ENCODE measurements at regions not wholly inside any gene's neighbourhood (a gene's known extent, or its start where the extent isn't known, plus 50 kb on each side); places are given as distances from the start of the nearest gene placed in this dataset.

DNA sequence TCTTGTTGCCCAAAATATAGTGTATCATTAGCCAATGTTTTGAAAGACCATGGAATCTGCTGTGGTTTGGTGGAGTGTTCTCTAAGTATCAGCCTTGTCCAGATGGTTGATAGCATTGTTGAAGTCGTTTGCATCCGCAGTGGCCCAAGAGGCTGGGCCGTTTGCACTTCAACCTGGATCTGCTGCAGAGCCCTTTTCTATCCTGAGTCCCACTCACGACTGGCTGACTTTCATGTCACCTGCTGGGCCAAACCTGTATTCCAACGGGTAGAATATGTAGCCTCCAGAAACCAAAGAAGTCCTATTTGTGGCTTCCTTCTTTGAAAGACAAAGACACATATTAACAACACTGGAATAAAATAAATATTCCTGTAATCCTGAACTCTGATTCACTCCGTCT, 1154.1 kb downstream of the RPIA start:
- Histone ChIP-seq H3K4me2 (ENCODE audit: low read depth, low read length) (no peak overlapping the region), H2AFZ (replicated peaks; ENCODE audit: low read length, poor library complexity) (no peak overlapping the region), H3K4me3 (ENCODE audit: insufficient read depth, low read depth, low read length) (no peak overlapping the region), H3K56ac (ENCODE audit: extremely low read depth, insufficient read depth, low read length) (no peak overlapping the region), H3K9ac (ENCODE audit: low read depth, low read length) (no peak overlapping the region), H4K20me1 (ENCODE audit: insufficient read depth, low read length) (no peaks in the 10 kb centered on the region), H3K23ac (ENCODE audit: low read depth, low read length) (no peak overlapping the region), H3K27me3 (ENCODE audit: control insufficient read depth, insufficient read depth, low read length) (no peaks in the 10 kb centered on the region), H3K4ac (ENCODE audit: low read depth, low read length) (no peak overlapping the region), H3K4me1 (ENCODE audit: control insufficient read depth, insufficient read depth, low read length) (no peaks in the 10 kb centered on the region), H3K18ac (ENCODE audit: low read depth, low read length) (no peak overlapping the region), H3K9me3 (ENCODE audit: control insufficient read depth, insufficient read depth, low read length) (peaks cover 37% of the 10 kb centered on the region), H2AK9ac (replicated peaks; ENCODE audit: low read depth, low read length, poor library complexity) (no peak overlapping the region), H2AK5ac (ENCODE audit: low read depth, low read length) (no peak overlapping the region), H2BK120ac (ENCODE audit: low read depth, low read length) (no peak overlapping the region), H3K14ac (replicated peaks; ENCODE audit: low read depth, low read length) (no peak overlapping the region), H4K8ac (ENCODE audit: low read depth in 2 of 2, low read length in 2 of 2) (no peak overlapping the region), H2BK20ac (ENCODE audit: low read depth, low read length) (no peak overlapping the region), H2BK5ac (ENCODE audit: low read depth, low read length, poor library complexity, severe bottlenecking) (no peak overlapping the region), H4K5ac (ENCODE audit: low read depth, low read length) (no peak overlapping the region), H4K91ac (ENCODE audit: insufficient read depth, low read depth, low read length) (no peak overlapping the region), H3K79me1 (ENCODE audit: low read depth in 1 of 2, low read length in 2 of 2) (no peaks in the 10 kb centered on the region), H3K36me3 (ENCODE audit: control insufficient read depth, insufficient read depth, low read length) (no peaks in the 10 kb centered on the region), H3K9me1 (ENCODE audit: insufficient read depth, low read length) (no peaks in the 10 kb centered on the region), H3K27ac (ENCODE audit: insufficient read depth, low read length) (no peak overlapping the region), H2BK15ac (ENCODE audit: low read depth, low read length) (no peak overlapping the region)
- intact Hi-C loops (cut with micrococcal nuclease) (no loop called here), dilution Hi-C loops (cut with HindIII; ENCODE audit: low sequenced_read_pairs, unreplicated experiment) (no loop called here), in situ Hi-C loops (cut with MboI; ENCODE audit: low sequenced_read_pairs) (no loop called here)
- WGBS, 2 experiments (ENCODE audit: extremely low coverage in 2 of 2, insufficient read length in 1 of 2): 61% methylated on average over 3 of the region's 6 CpGs; no CpG with 5 or more reads in 1 of the 2 experiments
- ATAC-seq (ENCODE audit: low read depth) (no peak), DNase-seq (no peak)
- ChIA-PET POLR2A (ENCODE audit: unreplicated experiment) (no interaction called here), CTCF (interaction anchor here (0.6 kb wide), 1 partner anchor 1786 kb away, joined by 3 read pairs; no protein-coding TSS in a partner anchor)
- no TSS peak for BruUV-seq (replicated peaks)
- TF ChIP-seq BHLHE40 (IDR thresholded peaks at IDR 0.05; ENCODE audit: low read depth, low read length) (no peak), MAZ (IDR thresholded peaks at IDR 0.05; ENCODE audit: borderline replicate concordance, low read depth, low read length) (no peak), MXI1 (IDR thresholded peaks at IDR 0.05; ENCODE audit: borderline replicate concordance, low read depth, low read length) (no peak), NFE2L2 (IDR thresholded peaks at IDR 0.05; ENCODE audit: low read depth, low read length) (no peak), RFX5 (IDR thresholded peaks at IDR 0.05; ENCODE audit: low read depth, low read length) (no peak), CEBPB (IDR thresholded peaks at IDR 0.05; ENCODE audit: low read depth, low read length) (no peak), CHD1 (IDR thresholded peaks at IDR 0.05; ENCODE audit: low read depth, low read length) (no peak), RCOR1 (IDR thresholded peaks at IDR 0.05; ENCODE audit: insufficient replicate concordance, low read length) (no peak), POLR2A (IDR thresholded peaks at IDR 0.05; ENCODE audit: low read depth, low read length) (no peak), FOS (IDR thresholded peaks at IDR 0.05; ENCODE audit: low read depth, low read length) (no peak), SMC3 (IDR thresholded peaks at IDR 0.05; ENCODE audit: low read depth, low read length) (no peak), RAD21 (IDR thresholded peaks at IDR 0.05; ENCODE audit: low read length) (no peak), MAFK (IDR thresholded peaks at IDR 0.05; ENCODE audit: low read depth, low read length) (no peak)
- TF ChIP-seq, protein P1, sequence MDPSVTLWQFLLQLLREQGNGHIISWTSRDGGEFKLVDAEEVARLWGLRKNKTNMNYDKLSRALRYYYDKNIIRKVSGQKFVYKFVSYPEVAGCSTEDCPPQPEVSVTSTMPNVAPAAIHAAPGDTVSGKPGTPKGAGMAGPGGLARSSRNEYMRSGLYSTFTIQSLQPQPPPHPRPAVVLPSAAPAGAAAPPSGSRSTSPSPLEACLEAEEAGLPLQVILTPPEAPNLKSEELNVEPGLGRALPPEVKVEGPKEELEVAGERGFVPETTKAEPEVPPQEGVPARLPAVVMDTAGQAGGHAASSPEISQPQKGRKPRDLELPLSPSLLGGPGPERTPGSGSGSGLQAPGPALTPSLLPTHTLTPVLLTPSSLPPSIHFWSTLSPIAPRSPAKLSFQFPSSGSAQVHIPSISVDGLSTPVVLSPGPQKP (IDR thresholded peaks at IDR 0.05; ENCODE audit: borderline replicate concordance, low read depth, low read length): no peak
- TF ChIP-seq, protein P2, sequence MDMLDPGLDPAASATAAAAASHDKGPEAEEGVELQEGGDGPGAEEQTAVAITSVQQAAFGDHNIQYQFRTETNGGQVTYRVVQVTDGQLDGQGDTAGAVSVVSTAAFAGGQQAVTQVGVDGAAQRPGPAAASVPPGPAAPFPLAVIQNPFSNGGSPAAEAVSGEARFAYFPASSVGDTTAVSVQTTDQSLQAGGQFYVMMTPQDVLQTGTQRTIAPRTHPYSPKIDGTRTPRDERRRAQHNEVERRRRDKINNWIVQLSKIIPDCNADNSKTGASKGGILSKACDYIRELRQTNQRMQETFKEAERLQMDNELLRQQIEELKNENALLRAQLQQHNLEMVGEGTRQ (IDR thresholded peaks at IDR 0.05; ENCODE audit: low read depth, low read length): no peak
- TF ChIP-seq, protein P3, sequence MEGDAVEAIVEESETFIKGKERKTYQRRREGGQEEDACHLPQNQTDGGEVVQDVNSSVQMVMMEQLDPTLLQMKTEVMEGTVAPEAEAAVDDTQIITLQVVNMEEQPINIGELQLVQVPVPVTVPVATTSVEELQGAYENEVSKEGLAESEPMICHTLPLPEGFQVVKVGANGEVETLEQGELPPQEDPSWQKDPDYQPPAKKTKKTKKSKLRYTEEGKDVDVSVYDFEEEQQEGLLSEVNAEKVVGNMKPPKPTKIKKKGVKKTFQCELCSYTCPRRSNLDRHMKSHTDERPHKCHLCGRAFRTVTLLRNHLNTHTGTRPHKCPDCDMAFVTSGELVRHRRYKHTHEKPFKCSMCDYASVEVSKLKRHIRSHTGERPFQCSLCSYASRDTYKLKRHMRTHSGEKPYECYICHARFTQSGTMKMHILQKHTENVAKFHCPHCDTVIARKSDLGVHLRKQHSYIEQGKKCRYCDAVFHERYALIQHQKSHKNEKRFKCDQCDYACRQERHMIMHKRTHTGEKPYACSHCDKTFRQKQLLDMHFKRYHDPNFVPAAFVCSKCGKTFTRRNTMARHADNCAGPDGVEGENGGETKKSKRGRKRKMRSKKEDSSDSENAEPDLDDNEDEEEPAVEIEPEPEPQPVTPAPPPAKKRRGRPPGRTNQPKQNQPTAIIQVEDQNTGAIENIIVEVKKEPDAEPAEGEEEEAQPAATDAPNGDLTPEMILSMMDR (conservative IDR thresholded peaks at IDR 0.05; ENCODE audit: low read depth, low read length): no peak
